Raji (cell line): ENCODE measurements at regions not wholly inside any gene's neighbourhood (a gene's known extent, or its start where the extent isn't known, plus 50 kb on each side); places are given as distances from the start of the nearest gene placed in this dataset.

Experiments
- POLR2A ChIP-seq: IDR thresholded peaks from 2 replicates; pipeline ENCODE4 v1.6.1; 2011; ENCODE audit warnings: low read depth, low read length, control low read depth; ENCODE audit not compliant: insufficient read depth

- TF ChIP-seq POLR2A = no peak
These were observed 638.9 kb downstream of the MID1IP1 start for GRCh38 chrX:39439906-39440798.

DNA sequence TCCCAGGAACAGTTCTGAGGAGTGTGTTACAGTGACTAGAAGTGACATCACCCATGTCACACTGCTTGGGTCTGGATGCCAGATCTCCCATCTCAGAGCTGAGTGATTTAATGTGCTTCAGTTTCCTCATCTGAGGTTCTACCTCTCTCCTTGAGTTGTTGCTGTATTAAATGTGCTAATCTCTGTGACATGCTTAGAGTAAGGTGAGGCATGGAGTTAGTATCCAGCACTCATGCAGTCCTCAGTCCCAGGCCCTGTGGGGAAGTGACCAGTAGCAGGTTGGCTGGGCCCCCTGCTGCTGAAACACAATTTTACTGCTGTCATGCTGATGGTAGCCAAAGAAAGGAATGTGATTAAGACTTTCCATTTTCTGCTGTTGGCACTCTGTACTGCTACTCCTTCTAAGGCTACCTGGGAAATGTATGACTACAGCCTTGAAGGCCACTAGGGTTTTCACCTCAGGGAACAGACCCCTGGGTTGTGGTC lies 639.6 kb downstream of the MID1IP1 start:
- TF ChIP-seq POLR2A = no peak

DNA sequence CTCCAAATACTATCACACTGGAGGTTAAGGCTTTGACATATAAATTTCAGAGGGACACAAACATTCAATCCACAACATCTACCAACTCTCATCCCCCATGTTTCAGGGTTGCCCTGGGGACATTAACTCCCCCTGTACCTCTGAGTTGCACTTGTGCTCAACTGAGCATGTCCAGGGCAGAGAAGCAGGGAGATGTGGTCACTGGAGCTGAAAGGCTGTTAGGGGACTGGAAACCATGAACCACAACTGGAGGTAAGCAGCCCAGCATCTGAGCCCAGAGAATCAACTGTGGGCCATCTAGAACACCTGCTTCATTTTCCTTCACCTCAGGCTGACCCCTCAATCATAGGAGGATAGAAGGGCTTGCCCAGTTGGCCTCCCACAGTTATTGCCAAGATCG lies 641.1 kb downstream of the MID1IP1 start:
- no peak for TF ChIP-seq POLR2A

DNA sequence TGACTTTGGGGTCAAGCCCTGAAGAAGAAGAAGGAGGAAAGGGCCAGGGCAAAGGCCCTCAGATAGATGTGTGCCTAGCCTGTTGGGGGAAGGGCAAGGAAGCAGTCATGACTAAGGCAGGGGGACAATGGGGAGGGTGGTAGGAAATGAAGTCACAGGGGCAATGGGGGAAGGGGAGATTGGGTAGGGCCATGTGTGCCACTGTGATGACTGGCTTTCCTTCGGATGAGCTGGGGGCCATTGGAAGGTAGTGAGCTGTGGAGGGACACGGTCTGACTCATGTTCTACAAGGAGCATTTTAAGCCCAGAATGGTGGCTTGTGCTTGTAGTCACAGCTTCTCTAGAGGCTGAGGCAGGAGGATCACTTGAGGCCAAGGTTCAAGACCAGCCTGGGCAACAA lies 642.0 kb downstream of the MID1IP1 start:
- TF ChIP-seq POLR2A = no peak

DNA sequence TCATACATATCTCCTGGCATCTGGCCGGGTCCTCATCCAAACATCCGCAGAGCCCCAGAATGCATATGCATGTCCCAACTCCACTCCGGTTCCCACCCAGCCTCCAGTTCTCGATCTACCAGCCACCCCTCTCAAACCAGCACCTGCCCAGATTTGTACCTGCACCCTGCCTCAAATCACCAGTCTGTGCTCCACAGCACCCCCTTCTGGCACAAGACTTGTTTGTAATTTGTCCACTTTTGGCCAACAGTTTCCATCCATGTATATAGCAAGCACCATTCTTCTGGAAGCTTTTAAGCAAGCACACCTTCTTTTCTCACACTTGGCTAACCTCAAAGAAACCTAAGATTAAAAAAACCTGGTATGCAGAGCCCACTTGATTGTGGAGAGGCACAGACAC lies 644.1 kb downstream of the MID1IP1 start:
- TF ChIP-seq POLR2A = no peak

DNA sequence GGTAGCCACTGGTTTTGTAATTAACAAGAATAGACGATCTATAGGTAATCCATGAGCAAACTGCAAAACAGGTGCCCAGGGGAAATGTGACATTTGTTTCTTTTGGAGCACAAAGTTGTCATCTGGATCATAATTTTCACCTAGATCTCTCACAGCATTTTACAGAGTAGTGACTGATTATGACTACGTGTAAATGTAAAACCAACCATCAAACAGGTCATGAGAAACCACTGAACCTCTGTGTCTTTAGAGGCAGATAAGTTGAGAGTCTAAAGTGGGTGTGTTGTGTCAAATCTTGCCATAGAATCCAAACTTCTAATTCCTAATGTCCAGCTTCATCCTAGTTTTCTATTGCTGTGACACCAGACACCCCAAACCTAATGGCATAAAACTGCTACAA lies 648.1 kb downstream of the MID1IP1 start:
- no peak for TF ChIP-seq POLR2A

DNA sequence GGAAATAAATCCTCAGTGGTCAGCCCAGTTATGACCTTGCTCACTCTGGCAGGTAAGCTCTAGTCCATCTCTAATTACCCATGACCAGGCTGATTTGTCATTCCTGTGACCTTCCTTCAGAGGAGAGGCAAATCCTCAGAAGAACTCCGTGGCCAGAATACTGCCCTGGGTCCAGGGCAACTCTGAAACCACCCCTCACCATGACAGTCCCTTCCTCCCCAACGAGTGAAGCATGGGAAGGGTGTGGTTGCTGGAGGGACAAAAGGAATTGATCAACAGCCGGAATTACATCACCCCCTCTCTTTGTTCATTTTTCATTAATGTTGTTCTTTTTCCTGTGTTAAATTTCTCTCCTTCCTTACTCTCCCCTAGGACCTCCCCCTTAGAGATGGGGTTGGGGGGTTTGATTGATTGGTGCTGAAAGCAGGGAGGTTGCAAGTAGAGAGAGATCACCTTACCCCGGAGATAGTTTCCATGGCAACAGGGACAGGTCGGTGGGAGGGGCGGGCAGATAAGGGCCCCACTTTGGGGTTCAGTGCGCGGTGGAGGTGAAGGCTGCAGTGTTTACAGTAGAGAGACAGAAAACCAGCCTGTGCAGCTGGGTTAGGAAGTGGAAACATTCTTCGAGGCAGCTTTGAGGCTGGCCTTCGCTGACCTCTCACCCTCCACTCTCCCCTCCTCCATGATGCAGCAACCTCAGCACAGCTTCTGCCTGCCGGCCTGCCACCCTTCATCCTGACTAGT lies 647.4 kb downstream of the BCOR start:
- no peak for TF ChIP-seq POLR2A

GRCh38 chrX:39451046-39451445 lies 646.7 kb downstream of the BCOR start:
- TF ChIP-seq POLR2A = no peak

DNA sequence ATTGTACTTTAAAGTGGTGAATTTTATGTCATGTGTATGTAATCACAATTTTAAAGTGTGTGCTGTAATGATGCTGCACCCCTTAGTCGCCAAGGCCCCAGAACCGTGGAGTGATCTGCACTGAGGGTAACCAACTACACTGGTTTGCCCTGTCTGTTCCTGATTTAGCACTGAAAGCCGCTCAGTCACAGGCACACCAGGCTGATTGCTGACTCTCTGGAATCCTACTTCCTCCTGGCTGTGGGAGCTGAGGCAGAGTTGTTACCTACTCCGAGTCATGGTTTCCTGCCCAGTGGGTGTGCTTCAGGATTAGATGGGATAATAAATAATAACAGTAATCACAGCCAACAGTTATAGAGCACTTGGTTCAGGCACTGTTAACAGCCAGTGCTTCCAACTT lies 645.4 kb downstream of the BCOR start:
- TF ChIP-seq POLR2A = no peak

DNA sequence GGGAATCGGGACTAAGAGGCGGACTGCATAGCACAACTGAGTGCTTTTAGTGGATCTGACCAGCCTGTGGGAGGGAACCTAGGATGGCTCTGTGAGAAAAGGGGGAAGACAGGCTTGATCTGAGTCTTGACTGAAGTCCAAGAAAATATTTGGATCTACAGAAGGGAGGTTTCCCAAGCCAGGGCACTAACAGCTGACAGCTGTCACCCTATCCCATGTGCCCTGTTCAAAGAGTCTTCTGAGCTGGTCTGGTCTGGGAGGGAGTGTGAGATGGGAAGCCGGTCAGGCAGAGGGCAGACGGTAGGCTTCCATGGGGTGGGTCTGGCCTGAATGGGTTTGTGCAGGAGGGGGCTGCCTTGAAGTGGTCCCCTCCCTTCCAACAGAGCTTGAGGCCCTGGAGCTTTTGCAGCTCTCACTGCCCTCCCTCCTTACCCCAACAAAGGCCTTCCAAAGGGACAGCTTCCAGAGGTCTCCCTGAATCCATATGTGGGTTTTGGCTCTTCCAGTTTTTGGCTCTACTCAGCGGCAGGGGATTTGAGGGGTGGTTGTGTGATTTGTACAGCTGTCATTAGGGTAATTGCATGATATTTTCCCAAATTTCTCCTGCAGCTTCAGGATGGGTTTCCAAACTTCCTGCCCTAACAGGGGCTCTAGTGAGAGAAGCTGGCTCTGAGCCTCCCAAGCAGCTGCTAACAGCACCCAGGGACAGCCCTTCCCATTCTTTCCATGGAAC lies 643.7 kb downstream of the BCOR start:
- no peak for TF ChIP-seq POLR2A

GRCh38 chrX:39456894-39457604 lies 640.7 kb downstream of the BCOR start:
- TF ChIP-seq POLR2A = no peak

GRCh38 chrX:39458779-39459178 lies 639.0 kb downstream of the BCOR start:
- TF ChIP-seq POLR2A = no peak

DNA sequence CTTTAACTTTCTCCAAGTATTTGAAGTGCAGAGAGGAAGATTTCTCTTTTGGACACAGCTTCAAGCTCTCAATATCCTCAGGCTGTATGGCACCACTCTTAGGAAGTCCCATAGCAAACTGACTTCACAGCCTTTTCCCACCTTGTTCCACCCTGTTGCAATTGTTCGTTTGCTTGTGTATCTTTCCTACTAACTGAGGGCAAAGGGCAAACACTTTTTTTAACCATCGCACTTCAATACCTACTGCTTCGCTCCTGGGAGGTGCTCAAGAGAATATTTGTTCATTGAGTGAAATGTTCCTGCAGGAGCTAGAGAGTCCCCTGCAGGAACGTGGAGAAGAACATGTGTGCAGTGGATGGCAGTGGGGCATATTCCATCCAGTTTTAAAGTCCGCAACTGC lies 638.6 kb downstream of the BCOR start:
- TF ChIP-seq POLR2A = no peak

DNA sequence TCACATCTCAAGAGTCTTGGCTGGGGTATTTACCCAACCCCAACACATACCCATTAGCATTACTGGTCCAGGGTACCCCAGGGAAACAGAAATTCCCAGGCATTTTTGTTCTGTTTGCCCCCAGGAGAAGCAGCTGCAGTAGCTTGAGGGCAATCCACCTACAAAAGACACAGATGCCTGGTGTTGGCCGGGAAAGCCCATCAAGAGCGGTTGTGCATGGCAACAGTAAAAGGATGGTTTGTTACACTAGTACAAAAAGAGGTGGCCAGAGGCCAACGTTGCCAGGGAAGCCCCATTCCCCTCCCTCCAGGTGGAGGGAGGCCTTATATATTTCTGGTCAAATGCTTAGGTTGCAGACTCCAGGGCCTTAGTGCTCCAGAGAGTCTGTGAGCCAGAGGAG lies 637.8 kb downstream of the BCOR start:
- no peak for TF ChIP-seq POLR2A

DNA sequence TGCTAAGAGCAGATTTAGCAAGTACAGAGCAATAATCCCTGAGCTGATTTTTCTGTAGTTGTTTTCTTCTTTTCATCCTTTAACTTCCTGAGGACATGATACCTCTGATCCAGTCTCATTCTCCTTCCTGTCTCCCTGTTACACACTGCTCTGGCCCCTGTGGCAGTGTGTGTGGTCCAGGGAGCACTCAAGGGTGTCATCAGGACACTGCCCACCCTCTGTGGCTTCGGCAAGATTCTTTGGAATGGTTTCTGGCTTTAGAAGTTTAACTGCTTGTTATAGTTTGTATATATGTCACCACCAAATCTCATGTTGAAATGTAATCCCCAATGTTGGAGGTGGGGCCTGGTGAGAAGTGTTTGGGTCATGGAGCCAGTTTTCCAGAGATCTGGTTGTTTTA lies 637.3 kb downstream of the BCOR start:
- TF ChIP-seq POLR2A = no peak
